Panc1 (cell line): ENCODE measurements at regions not wholly inside any gene's neighbourhood (a gene's known extent, or its start where the extent isn't known, plus 50 kb on each side); places are given as distances from the start of the nearest gene placed in this dataset.

Source experiments
- ATAC-seq: fragments of 200-7000 bp; cut with Tn5 transposase; 2 replicates; pipeline ENCODE4 v1.9.1; 2020; ENCODE audit warnings: mild to moderate bottlenecking, moderate library complexity
- BruUV-seq: library from RNA; stranded (reverse); fragments of 400-500 nt; replicated peaks from 2 replicates; lab custom pipeline; 2021; lab: Mats Ljungman, UMichigan
- CTCF ChIA-PET: fragments of 300-600 bp; sonication (Branson Sonifier 250); formaldehyde crosslinking; loops from one replicate; lab custom pipeline; 2022; ENCODE audit warnings: antibody characterized with exemption; lab: Charles Lee
- POLR2A ChIA-PET: fragments of 300-600 bp; sonication (Branson Sonifier 250); formaldehyde crosslinking; loops from one replicate; lab custom pipeline; 2022; ENCODE audit warnings: antibody characterized with exemption; lab: Charles Lee
- DNase-seq: peaks from one replicate; pipeline ENCODE4 v3.0.0-alpha.2; 2010; ENCODE audit warnings: low read depth, low spot score
- H3K27ac ChIP-seq: 2 replicates; pipeline ENCODE4 v1.5.1; 2011; ENCODE audit warnings: mild to moderate bottlenecking, low read length, inconsistent platforms
- H3K27me3 ChIP-seq: fragments of 200-500 bp; sonication (Bioruptor generic); 2 replicates; pipeline ENCODE4 v1.6.0; 2014; ENCODE audit warnings: low read length, inconsistent platforms; ENCODE audit not compliant: control insufficient read depth, insufficient read depth
- H3K36me3 ChIP-seq: fragments of 200-500 bp; sonication (Bioruptor generic); 2 replicates; pipeline ENCODE4 v1.5.1; 2014; ENCODE audit warnings: inconsistent platforms, mild to moderate bottlenecking, low read length, moderate library complexity; ENCODE audit not compliant: control insufficient read depth, insufficient read depth
- H3K4me1 ChIP-seq: 2 replicates; pipeline ENCODE4 v1.5.1; 2011; ENCODE audit warnings: inconsistent platforms, mild to moderate bottlenecking, low read length, moderate library complexity; ENCODE audit not compliant: control insufficient read depth, insufficient read depth
- H3K4me3 ChIP-seq, 2 experiments: 2 replicates each; pipeline ENCODE4 v1.5.1; 2011 to 2012; ENCODE audit warnings: low read depth in 2 of 2, low read length in 2 of 2, mild to moderate bottlenecking in 2 of 2, inconsistent platforms in 1 of 2, moderate library complexity in 1 of 2
- H3K9me3 ChIP-seq: fragments of 200-500 bp; sonication (Bioruptor generic); 2 replicates; pipeline ENCODE4 v1.5.1; 2014; ENCODE audit warnings: low read depth, mild to moderate bottlenecking, inconsistent platforms, low read length, moderate library complexity; ENCODE audit not compliant: control insufficient read depth, insufficient read depth
- POLR2AphosphoS5 ChIP-seq: IDR thresholded peaks from 2 replicates; pipeline ENCODE4 v1.6.1; 2012; ENCODE audit warnings: mild to moderate bottlenecking, low read depth, low read length, moderate library complexity
- SIN3A ChIP-seq: IDR thresholded peaks from 2 replicates; pipeline ENCODE4 v1.6.1; 2012; ENCODE audit warnings: low read depth, mild to moderate bottlenecking, low read length, moderate library complexity, borderline replicate concordance; ENCODE audit not compliant: insufficient read depth
- TCF7L2 ChIP-seq: IDR thresholded peaks from 2 replicates; pipeline ENCODE4 v1.6.1; 2011; ENCODE audit warnings: mild to moderate bottlenecking, low read depth, low read length, inconsistent platforms
- in situ Hi-C: cut with HindIII; loops from 2 replicates; pipeline ENCODE4 v1.10.0; 2016; ENCODE audit warnings: low sequenced_read_pairs, low pct_unique_long_range_greater_than_20kb
- intact Hi-C: fragments of 100-400 bp; cut with micrococcal nuclease; formaldehyde crosslinking; loops from one replicate; pipeline ENCODE4 v1.10.0; 2022; ENCODE audit not compliant: unreplicated experiment
- TF ChIP-seq, protein P1 (sequence below): fragments of 450-650 bp; IDR thresholded peaks from 2 replicates; pipeline ENCODE4 v1.5.1; 2017; ENCODE audit warnings: mild to moderate bottlenecking
- TF ChIP-seq, protein P2 (sequence below), 2 experiments: IDR thresholded peaks; 2 replicates each; pipeline ENCODE4 v1.6.1; 2011 to 2012; ENCODE audit warnings: low read depth in 2 of 2, control low read depth in 1 of 2, low read length in 1 of 2, mild to moderate bottlenecking in 1 of 2, moderate library complexity in 1 of 2; ENCODE audit not compliant: insufficient read depth in 1 of 2

DNA sequence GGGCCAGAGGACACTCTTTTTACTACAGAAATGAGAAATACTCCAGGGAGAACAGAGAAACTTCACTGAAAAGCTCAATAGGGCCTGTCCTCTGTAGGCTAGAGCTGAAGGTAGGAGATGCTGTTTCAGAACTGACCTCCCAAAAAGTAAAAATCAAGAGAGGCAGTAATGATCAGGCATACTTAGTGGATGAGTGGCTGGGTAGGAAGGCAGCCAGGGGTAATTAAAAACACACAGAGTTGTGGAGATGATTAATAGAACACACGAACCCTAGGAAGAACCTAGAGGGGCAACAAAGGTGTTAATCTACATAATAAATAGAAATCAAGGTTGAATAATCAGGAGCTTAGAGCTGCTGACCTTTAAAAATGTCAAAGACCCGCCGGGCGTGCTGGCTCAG, 582.4 kb upstream of the ADGRL3 start:
- TF ChIP-seq TCF7L2 (no peak), SIN3A (no peak), POLR2AphosphoS5 (no peak)
- TF ChIP-seq, protein P1, sequence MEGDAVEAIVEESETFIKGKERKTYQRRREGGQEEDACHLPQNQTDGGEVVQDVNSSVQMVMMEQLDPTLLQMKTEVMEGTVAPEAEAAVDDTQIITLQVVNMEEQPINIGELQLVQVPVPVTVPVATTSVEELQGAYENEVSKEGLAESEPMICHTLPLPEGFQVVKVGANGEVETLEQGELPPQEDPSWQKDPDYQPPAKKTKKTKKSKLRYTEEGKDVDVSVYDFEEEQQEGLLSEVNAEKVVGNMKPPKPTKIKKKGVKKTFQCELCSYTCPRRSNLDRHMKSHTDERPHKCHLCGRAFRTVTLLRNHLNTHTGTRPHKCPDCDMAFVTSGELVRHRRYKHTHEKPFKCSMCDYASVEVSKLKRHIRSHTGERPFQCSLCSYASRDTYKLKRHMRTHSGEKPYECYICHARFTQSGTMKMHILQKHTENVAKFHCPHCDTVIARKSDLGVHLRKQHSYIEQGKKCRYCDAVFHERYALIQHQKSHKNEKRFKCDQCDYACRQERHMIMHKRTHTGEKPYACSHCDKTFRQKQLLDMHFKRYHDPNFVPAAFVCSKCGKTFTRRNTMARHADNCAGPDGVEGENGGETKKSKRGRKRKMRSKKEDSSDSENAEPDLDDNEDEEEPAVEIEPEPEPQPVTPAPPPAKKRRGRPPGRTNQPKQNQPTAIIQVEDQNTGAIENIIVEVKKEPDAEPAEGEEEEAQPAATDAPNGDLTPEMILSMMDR, result no peak
- TF ChIP-seq, protein P2, sequence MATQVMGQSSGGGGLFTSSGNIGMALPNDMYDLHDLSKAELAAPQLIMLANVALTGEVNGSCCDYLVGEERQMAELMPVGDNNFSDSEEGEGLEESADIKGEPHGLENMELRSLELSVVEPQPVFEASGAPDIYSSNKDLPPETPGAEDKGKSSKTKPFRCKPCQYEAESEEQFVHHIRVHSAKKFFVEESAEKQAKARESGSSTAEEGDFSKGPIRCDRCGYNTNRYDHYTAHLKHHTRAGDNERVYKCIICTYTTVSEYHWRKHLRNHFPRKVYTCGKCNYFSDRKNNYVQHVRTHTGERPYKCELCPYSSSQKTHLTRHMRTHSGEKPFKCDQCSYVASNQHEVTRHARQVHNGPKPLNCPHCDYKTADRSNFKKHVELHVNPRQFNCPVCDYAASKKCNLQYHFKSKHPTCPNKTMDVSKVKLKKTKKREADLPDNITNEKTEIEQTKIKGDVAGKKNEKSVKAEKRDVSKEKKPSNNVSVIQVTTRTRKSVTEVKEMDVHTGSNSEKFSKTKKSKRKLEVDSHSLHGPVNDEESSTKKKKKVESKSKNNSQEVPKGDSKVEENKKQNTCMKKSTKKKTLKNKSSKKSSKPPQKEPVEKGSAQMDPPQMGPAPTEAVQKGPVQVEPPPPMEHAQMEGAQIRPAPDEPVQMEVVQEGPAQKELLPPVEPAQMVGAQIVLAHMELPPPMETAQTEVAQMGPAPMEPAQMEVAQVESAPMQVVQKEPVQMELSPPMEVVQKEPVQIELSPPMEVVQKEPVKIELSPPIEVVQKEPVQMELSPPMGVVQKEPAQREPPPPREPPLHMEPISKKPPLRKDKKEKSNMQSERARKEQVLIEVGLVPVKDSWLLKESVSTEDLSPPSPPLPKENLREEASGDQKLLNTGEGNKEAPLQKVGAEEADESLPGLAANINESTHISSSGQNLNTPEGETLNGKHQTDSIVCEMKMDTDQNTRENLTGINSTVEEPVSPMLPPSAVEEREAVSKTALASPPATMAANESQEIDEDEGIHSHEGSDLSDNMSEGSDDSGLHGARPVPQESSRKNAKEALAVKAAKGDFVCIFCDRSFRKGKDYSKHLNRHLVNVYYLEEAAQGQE (IDR thresholded peaks at IDR 0.05; ENCODE audit: insufficient read depth in 1 of 2, low read depth in 2 of 2, low read length in 1 of 2), result no peak
- ChIA-PET POLR2A (no interaction called here), CTCF (no interaction called here)
- BruUV-seq, result no TSS peak
- in situ Hi-C loops (no loop called here), intact Hi-C loops (no loop called here)
- H3K9me3 ChIP-seq, result no peaks in the 10 kb centered on the region
- no peaks in the 10 kb centered on the region for H3K27me3 ChIP-seq
- H3K4me3 ChIP-seq, result no peak overlapping the region
- H3K4me1 ChIP-seq, result no peaks in the 10 kb centered on the region
- ATAC-seq (no peak), DNase-seq (no peak)
- H3K36me3 ChIP-seq, result no peaks in the 10 kb centered on the region
- no peak overlapping the region for H3K27ac ChIP-seq

DNA sequence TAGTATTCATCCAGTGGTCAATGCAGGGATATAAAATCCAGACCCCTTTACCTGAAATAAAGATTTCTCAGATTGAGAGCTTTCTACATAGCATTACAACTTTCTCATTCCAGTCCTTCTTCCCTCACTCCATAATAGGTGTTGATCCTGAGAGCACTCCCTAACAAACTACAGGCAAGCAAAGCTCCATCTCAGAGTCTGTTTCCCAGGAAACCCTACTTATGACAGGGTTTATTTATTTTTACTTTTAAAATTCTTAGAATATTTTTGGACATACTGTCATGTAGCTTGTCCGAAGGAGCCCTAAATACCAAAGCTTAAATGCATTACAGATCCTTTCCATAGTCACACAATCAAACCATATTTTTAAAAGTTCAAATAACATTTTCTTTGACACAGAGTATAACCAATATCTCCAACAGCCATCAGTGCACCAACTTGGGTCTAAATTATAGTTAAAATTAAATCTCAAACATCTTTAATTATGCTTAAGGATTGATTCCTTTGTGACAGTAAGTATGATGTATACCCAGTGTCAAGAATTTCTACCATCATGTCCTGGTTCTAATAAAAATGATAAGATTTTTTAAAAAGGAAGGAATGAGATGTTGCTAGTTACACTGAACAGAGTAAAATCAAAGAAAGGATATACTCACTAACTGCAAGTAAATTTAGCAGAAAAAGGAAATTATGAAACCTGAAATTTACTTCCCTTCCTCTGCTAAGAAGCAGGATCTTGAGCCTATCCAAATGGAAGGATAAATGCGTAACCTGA, 580.4 kb upstream of the ADGRL3 start:
- no peak for DNase-seq
- BruUV-seq, result no TSS peak
- Histone ChIP-seq H3K27me3 (no peaks in the 10 kb centered on the region), H3K4me3 (no peak overlapping the region), H3K36me3 (no peaks in the 10 kb centered on the region), H3K27ac (no peak overlapping the region), H3K9me3 (no peaks in the 10 kb centered on the region), H3K4me1 (no peaks in the 10 kb centered on the region)
- in situ Hi-C loops, result no loop called here
- no peak for TF ChIP-seq SIN3A
- TF ChIP-seq, protein P2 (IDR thresholded peaks at IDR 0.05; ENCODE audit: insufficient read depth in 1 of 2, low read depth in 2 of 2, low read length in 1 of 2), result no peak
- TF ChIP-seq, protein P1, result no peak
- no peak for TF ChIP-seq TCF7L2
- TF ChIP-seq POLR2AphosphoS5, result no peak
- ATAC-seq, result no peak
- intact Hi-C loops, result no loop called here
- CTCF ChIA-PET, result no interaction called here
- POLR2A ChIA-PET, result no interaction called here
